HCT116 (cell line): ENCODE measurements at regions not wholly inside any gene's neighbourhood (a gene's known extent, or its start where the extent isn't known, plus 50 kb on each side); places are given as distances from the start of the nearest gene placed in this dataset.

ENCODE experiments used
- ATAC-seq: fragments of 200-7000 bp; cut with Tn5 transposase; 2 replicates; pipeline ENCODE4 v1.9.1; 2020; ENCODE audit warnings: mild to moderate bottlenecking, moderate library complexity
- BruUV-seq: library from RNA; stranded (reverse); fragments of 400-500 nt; replicated peaks from 2 replicates; lab custom pipeline; 2021; lab: Mats Ljungman, UMichigan
- CTCF ChIA-PET: fragments of 300-600 bp; sonication (Branson Sonifier 250); formaldehyde crosslinking; loops from one replicate; lab custom pipeline; 2021; ENCODE audit warnings: antibody characterized with exemption; lab: Charles Lee
- POLR2A ChIA-PET: fragments of 300-600, 350-600 bp; sonication (Branson Sonifier 250); formaldehyde crosslinking; loops from one replicate; lab custom pipeline; 2021; ENCODE audit warnings: antibody characterized with exemption; lab: Charles Lee
- RAD21 ChIA-PET, 2 experiments: fragments of 300-600 bp; sonication (Branson Sonifier 250); formaldehyde crosslinking; loops; one replicate each; lab custom pipeline; 2023; ENCODE audit warnings: low total read pairs in 2 of 2; ENCODE audit not compliant: uncharacterized antibody in 2 of 2, unreplicated experiment in 2 of 2, low non-redundant PET in 1 of 2; lab: Charles Lee
- DNase-seq: peaks from one replicate; pipeline ENCODE4 v3.0.0-alpha.2; 2010; ENCODE audit warnings: low read depth, low spot score
- H2AFZ ChIP-seq: fragments of 200-600 bp; shearing (Covaris generic), sonication (generic); 2 replicates; pipeline ENCODE4 v1.6.1; 2017; ENCODE audit warnings: low read depth, mixed run types, mixed read lengths, antibody characterized with exemption, low read length; ENCODE audit not compliant: poor library complexity, severe bottlenecking
- H3K27ac ChIP-seq: 2 replicates; pipeline ENCODE4 v1.5.1; 2012; ENCODE audit warnings: low read depth, low read length
- H3K27me3 ChIP-seq: fragments of 200-600 bp; sonication (generic); 2 replicates; pipeline ENCODE4 v1.6.1; 2016; ENCODE audit warnings: mixed run types, low read length, mixed read lengths; ENCODE audit not compliant: insufficient read depth
- H3K36me3 ChIP-seq, 2 experiments: fragments of 200-500 bp in 1 of 2; fragments of 200-600 bp in 1 of 2; sonication (Bioruptor generic) in 1 of 2; sonication (generic) in 1 of 2; 2 replicates each; pipeline versions ENCODE4 v1.5.1 to v1.6.1; 2014 to 2016; ENCODE audit warnings: low read length in 2 of 2, inconsistent platforms in 1 of 2, mixed read lengths in 1 of 2, mixed run types in 1 of 2; ENCODE audit not compliant: insufficient read depth in 2 of 2, control insufficient read depth in 1 of 2
- H3K4me1 ChIP-seq, 2 experiments: fragments of 200-600 bp in 1 of 2; sonication (generic) in 1 of 2; 2 replicates each; pipeline versions ENCODE4 v1.5.1 to v1.6.1; 2012 to 2017; ENCODE audit warnings: low read length in 2 of 2, inconsistent platforms in 1 of 2, mild to moderate bottlenecking in 1 of 2, mixed read lengths in 1 of 2, mixed run types in 1 of 2, moderate library complexity in 1 of 2; ENCODE audit not compliant: insufficient read depth in 2 of 2, control insufficient read depth in 1 of 2
- H3K4me2 ChIP-seq: fragments of 200-600 bp; sonication (generic); 2 replicates; pipeline ENCODE4 v1.6.1; 2017; ENCODE audit warnings: mixed run types, low read length, mixed read lengths
- H3K4me3 ChIP-seq, 2 experiments: fragments of 200-600 bp in 1 of 2; sonication (generic) in 1 of 2; replicated peaks in 1 of 2; 2 replicates each; pipeline ENCODE4 v1.5.1; 2011 to 2016; ENCODE audit warnings: low read length in 2 of 2, control low read depth in 1 of 2, low read depth in 1 of 2, mild to moderate bottlenecking in 1 of 2, mixed read lengths in 1 of 2, mixed run types in 1 of 2
- H3K79me2 ChIP-seq: fragments of 200-600 bp; sonication (generic); 2 replicates; pipeline ENCODE4 v1.6.1; 2017; ENCODE audit warnings: mild to moderate bottlenecking, mixed run types, low read length, moderate library complexity, mixed read lengths; ENCODE audit not compliant: insufficient read depth
- H3K9ac ChIP-seq: fragments of 200-600 bp; sonication (generic); 2 replicates; pipeline ENCODE4 v1.6.1; 2016; ENCODE audit warnings: low read length, mixed read lengths
- H3K9me2 ChIP-seq: fragments of 200-600 bp; sonication (generic), shearing (Covaris generic); 2 replicates; pipeline ENCODE4 v1.6.1; 2017; ENCODE audit warnings: mixed run types, mild to moderate bottlenecking, moderate library complexity; ENCODE audit not compliant: insufficient read depth
- H3K9me3 ChIP-seq, 2 experiments: fragments of 200-500 bp in 1 of 2; fragments of 200-600 bp in 1 of 2; sonication (Bioruptor generic) in 1 of 2; sonication (generic) in 1 of 2; 2 replicates each; pipeline ENCODE4 v1.6.1; 2014 to 2017; ENCODE audit warnings: low read length in 2 of 2, mixed read lengths in 2 of 2, inconsistent platforms in 1 of 2, low read depth in 1 of 2, mild to moderate bottlenecking in 1 of 2, mixed run types in 1 of 2, moderate library complexity in 1 of 2; ENCODE audit not compliant: control insufficient read depth in 1 of 2, insufficient read depth in 1 of 2
- H4K20me1 ChIP-seq: fragments of 200-600 bp; sonication (generic), shearing (Covaris generic); 2 replicates; pipeline ENCODE4 v1.6.1; 2017; ENCODE audit warnings: mixed run types, mild to moderate bottlenecking, moderate library complexity; ENCODE audit not compliant: insufficient read depth
- EGR1 ChIP-seq: IDR thresholded peaks from 2 replicates; pipeline ENCODE4 v1.6.1; 2012; ENCODE audit warnings: low read depth
- EZH2 ChIP-seq: fragments of 200-600 bp; sonication (generic); IDR thresholded peaks from 2 replicates; pipeline ENCODE4 v1.6.1; 2017; ENCODE audit warnings: antibody characterized with exemption, mixed run types
- EZH2phosphoT487 ChIP-seq: fragments of 200-600 bp; IDR thresholded peaks from 2 replicates; pipeline ENCODE4 v1.6.1; 2018; ENCODE audit warnings: antibody characterized with exemption, borderline replicate concordance
- SRF ChIP-seq: IDR thresholded peaks from 2 replicates; pipeline ENCODE4 v1.6.1; 2012; ENCODE audit warnings: low read depth
- intact Hi-C: fragments of 100-400 bp; cut with micrococcal nuclease; formaldehyde crosslinking; loops from 2 replicates; pipeline ENCODE4 v1.10.0; 2022
- TF ChIP-seq, protein P1 (sequence below): IDR thresholded peaks from 2 replicates; pipeline ENCODE4 v1.6.1; 2012
- TF ChIP-seq, protein P2 (sequence below), 3 experiments: fragments of 200-600 bp in 1 of 3; sonication (generic) in 1 of 3; IDR thresholded peaks in 2 of 3; conservative IDR thresholded peaks in 1 of 3; 2 replicates each; pipeline ENCODE4 v1.5.1; 2012 to 2017; ENCODE audit warnings: low read depth in 2 of 3, low read length in 2 of 3, antibody characterized with exemption in 1 of 3, borderline replicate concordance in 1 of 3, control low read depth in 1 of 3, mild to moderate bottlenecking in 1 of 3, mixed read lengths in 1 of 3, mixed run types in 1 of 3, moderate library complexity in 1 of 3; ENCODE audit not compliant: insufficient read depth in 1 of 3

DNA sequence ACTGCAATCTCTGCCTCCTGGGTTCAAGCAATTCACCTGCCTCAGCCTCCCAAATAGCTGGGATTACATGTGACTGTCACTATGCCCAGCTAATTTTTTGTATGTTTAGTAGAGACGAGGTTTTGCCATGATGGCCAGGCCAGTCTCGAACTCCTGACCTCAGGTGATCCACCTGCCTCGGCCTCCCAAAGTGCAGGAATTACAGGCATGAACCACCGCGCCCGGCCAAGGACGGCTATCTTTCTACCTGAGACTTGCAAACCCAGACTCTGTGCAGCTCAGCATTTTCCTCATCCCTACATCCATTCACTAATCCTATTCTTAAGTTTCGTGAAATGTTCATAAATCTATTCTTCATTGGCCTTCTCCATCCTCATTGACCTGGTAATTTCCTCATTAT is 330.0 kb downstream of the ANTXR2 start:
- H3K27ac ChIP-seq, result no peak overlapping the region
- CTCF ChIA-PET, result no interaction called here
- DNase-seq (no peak), ATAC-seq (no peak)
- no peaks in the 10 kb centered on the region for H3K4me1 ChIP-seq
- no peaks in the 10 kb centered on the region for H3K27me3 ChIP-seq
- H2AFZ ChIP-seq, result no peak overlapping the region
- no peak overlapping the region for H3K4me2 ChIP-seq
- TF ChIP-seq EZH2 (no peak), EGR1 (no peak), EZH2phosphoT487 (no peak)
- H3K9me2 ChIP-seq, result no peaks in the 10 kb centered on the region
- H3K9me3 ChIP-seq, result no peaks in the 10 kb centered on the region
- no peaks in the 10 kb centered on the region for H4K20me1 ChIP-seq
- intact Hi-C loops, result no loop called here
- H3K36me3 ChIP-seq, result no peaks in the 10 kb centered on the region
- RAD21 ChIA-PET, result no interaction called here
- BruUV-seq, result no TSS peak
- no peak overlapping the region for H3K4me3 ChIP-seq
- H3K9ac ChIP-seq, result no peak overlapping the region
- POLR2A ChIA-PET, result no interaction called here
- no peaks in the 10 kb centered on the region for H3K79me2 ChIP-seq

DNA sequence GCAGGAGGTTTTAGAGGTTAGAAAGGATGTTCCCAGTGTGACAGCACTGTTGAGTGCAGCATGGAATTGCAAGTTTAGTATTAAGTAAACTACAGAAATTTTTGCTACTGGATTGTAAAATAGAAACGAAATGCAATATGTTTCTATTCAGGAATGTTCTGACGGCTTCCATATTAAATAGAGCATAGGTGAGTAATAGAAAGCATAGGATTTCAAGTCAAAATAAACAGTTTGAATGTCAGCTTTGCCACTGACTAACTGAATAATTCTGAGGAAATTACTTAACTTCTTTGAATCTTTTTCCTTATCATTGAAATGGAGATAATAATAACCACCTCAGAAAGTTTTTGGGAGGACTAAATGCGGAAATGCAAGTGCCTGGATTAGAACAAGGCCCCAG is 331.9 kb upstream of the GK2 start:
- Histone ChIP-seq H3K4me1 (no peaks in the 10 kb centered on the region), H3K27ac (no peak overlapping the region), H3K36me3 (no peaks in the 10 kb centered on the region), H3K9me2 (no peaks in the 10 kb centered on the region), H3K4me3 (no peak overlapping the region), H3K9ac (no peak overlapping the region), H2AFZ (no peak overlapping the region), H3K9me3 (no peaks in the 10 kb centered on the region), H3K27me3 (no peaks in the 10 kb centered on the region), H3K4me2 (no peak overlapping the region), H3K79me2 (no peaks in the 10 kb centered on the region), H4K20me1 (no peaks in the 10 kb centered on the region)
- DNase-seq (no peak), ATAC-seq (no peak)
- intact Hi-C loops, result no loop called here
- TF ChIP-seq, protein P1, sequence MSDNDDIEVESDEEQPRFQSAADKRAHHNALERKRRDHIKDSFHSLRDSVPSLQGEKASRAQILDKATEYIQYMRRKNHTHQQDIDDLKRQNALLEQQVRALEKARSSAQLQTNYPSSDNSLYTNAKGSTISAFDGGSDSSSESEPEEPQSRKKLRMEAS, result no peak
- TF ChIP-seq, protein P2, sequence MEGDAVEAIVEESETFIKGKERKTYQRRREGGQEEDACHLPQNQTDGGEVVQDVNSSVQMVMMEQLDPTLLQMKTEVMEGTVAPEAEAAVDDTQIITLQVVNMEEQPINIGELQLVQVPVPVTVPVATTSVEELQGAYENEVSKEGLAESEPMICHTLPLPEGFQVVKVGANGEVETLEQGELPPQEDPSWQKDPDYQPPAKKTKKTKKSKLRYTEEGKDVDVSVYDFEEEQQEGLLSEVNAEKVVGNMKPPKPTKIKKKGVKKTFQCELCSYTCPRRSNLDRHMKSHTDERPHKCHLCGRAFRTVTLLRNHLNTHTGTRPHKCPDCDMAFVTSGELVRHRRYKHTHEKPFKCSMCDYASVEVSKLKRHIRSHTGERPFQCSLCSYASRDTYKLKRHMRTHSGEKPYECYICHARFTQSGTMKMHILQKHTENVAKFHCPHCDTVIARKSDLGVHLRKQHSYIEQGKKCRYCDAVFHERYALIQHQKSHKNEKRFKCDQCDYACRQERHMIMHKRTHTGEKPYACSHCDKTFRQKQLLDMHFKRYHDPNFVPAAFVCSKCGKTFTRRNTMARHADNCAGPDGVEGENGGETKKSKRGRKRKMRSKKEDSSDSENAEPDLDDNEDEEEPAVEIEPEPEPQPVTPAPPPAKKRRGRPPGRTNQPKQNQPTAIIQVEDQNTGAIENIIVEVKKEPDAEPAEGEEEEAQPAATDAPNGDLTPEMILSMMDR (IDR thresholded peaks at IDR 0.05 in 2 of 3, conservative IDR thresholded peaks at IDR 0.05 in 1 of 3; ENCODE audit: borderline replicate concordance in 1 of 3, insufficient read depth in 1 of 3, low read depth in 2 of 3, low read length in 2 of 3), result no peak
- no peak for TF ChIP-seq SRF
- ChIA-PET CTCF (no interaction called here), RAD21 (no interaction called here), POLR2A (no interaction called here)
- BruUV-seq, result no TSS peak
